Jurkat, Clone E6-1 (cell line): ENCODE measurements at regions not wholly inside any gene's neighbourhood (a gene's known extent, or its start where the extent isn't known, plus 50 kb on each side); places are given as distances from the start of the nearest gene placed in this dataset.
A peak's percentile ranks its signal among the peaks of the same experiment; 100 is the strongest.
"Not testable (repeated sequence)": the region's sequence is repeated elsewhere in the genome, so short reads cannot be mapped to it uniquely, and the experiment has no call there.

ENCODE experiments used
- DNase-seq: peaks from one replicate; pipeline ENCODE4 v3.0.0-alpha.2; 2011; ENCODE audit warnings: low read depth, low spot score
- H3K4me3 ChIP-seq: 2 replicates; pipeline ENCODE4 v1.5.1; 2011; ENCODE audit warnings: mild to moderate bottlenecking, low read length, control low read depth, moderate library complexity

DNA sequence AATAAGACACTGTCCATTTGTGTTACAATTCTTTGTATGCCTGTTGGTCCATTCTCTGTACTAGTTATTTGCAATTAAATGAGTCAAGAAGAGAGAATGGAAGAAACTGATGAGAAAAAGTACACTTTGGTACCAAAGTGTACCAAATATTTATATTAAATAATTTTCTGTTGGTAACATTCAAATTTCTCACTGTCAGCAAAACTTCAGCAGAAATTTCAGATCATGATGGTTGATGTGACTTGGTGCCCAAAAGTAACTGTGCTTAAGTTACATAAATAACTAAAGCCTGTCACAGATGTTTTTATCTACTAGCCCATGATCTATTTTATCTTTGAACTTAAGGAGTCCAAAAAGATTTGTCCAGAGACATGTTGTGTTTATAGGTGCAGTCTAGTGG is 274.4 kb upstream of the CXADR start:
- DNase-seq = no peak
- H3K4me3 ChIP-seq = no peak overlapping the region

DNA sequence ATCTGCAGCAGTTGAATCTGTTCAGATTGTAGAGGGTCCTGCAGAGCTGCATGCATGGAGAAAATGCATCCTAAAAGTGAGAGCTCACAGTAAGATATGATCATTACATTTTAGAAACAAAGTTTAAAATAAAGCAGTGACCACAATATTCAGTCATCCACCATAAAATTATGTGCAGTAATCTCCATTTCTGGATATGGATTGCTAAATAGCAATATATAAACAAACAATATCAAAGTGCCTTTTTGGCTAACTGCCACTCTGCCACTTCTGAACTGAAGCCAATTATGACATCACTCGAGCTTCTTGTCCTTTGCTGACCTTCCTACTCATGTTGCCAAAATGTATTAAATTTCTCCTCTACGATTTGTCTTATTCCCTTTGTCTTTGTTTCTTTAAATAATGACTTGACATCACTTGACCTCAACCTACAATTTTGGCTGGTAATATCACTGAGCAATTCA is 262.0 kb upstream of the CXADR start:
- H3K4me3 ChIP-seq = no peak overlapping the region
- DNase-seq = no peak

DNA sequence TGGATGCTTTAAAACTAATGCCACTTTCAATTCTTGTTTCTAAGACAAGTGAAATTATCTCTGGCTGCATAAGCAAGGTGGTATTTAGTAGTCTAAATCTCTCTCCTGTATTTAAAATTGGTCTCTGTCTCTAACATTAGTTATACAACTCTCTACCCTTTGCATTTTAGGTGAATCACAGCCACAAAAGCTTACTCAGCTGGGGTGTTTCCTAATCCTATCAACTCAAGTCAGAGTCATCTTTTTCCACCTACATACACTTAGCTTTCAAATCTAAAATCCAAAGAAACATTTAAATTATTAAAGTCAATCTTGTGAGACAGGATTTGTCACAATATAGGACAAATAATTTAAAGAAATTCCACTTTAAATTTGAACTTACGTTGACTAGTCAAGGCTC is 255.1 kb upstream of the CXADR start:
- H3K4me3 ChIP-seq = no peak overlapping the region
- DNase-seq = no peak

DNA sequence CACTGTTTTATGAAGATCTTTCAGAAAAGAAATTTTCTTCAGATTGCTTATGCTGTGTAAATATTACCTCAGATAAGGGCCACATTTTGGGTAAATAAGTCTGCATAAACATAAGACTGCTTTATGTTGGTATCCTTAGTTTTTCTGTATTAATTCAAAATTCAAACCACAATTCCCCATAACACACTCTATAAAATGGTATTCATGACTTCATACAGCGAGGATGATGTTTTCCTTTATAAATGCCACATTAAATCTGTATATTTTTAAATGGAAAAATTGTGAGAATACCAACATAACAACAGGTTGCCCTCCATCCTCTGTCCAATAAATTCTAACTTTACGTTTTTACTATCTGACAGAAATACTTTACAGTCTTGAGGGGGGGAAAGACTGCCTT is 248.7 kb upstream of the CXADR start:
- no peak for DNase-seq
- H3K4me3 ChIP-seq = no peak overlapping the region

DNA sequence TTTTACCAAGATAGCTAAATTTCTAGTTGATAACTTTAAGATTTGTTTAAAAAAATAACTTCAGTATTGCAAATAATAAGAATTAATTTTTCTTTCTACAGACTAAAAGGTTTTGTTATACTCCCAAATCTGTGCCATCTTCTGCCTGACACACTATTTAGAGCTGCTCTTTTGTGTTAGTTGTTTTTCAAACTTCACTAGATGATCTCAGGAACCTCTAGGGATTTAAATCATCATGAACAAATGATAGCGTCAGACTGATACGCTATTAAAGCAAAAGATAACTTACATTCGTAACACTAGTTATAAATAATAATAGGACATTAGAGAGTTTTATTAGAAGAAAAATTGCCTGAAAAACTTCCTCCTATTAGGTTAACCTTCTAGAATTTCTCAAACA is 243.1 kb upstream of the CXADR start:
- H3K4me3 ChIP-seq = no peak overlapping the region
- no peak for DNase-seq

DNA sequence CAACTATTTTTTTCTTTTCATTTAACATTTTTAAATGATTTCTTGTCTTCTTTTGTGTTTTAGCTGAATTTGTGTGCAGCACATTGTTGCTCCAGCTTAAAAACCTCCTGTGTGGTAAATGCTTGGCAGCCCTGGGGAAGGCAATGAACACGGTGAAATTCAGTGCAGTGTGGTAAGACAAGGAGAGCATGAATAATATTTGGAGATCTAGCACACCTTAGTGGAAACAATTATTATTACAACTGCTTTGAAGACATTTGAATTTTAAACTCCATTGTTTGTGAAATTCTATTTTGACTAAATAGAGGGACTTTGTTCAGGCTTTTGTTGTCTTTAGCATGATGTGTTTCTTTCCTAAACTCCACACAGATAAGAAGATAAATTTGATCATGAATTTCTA is 242.6 kb upstream of the CXADR start:
- peak; percentile 17 for DNase-seq
- H3K4me3 ChIP-seq = no peak overlapping the region

DNA sequence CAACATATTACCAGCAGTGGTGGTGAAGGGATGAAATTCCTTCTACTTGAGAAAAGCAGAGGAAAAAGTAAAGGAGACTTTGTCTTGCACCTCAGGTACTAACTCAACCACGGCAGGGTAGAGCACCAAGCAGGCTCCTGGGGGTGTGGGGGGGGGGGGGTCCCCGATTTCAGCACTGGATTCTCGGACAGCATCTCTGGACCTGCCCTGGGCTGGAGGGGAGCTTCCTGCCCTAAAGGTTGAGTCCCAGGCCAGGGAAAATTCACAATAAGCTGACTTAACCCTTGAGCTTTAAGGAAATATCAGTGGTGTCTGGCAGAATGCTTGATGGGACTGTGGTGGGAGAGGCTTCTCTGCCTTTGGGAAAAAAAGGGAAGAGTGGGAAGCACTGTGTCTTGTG is 233.2 kb upstream of the CXADR start:
- DNase-seq = no peak
- no peak overlapping the region for H3K4me3 ChIP-seq

DNA sequence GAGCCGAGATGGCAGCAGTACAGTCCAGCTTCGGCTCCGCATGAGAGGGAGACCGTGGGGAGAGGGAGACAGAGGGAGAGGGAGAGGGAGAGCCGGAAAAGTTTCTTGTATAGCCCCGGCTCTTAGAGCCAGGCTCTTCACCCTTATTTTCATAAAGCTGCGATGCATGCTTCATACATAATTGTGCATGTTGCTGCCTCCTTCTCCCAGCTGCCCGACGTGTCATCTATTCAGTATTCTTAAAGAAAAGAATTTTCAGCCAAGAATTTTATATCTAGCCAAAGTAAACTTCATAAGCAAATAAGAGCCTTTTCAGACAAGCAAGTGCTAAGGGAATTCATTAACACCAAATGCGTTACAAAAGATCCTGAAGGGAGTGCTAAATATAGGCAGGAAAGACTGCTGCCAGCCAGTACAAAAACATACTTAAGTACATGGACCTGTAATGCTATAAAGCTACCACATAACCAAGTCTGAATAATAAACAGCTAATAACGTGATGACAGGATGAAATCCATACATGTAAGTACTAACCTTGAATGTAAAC is 219.8 kb upstream of the CXADR start:
- not testable (repeated sequence) for H3K4me3 ChIP-seq, DNase-seq

DNA sequence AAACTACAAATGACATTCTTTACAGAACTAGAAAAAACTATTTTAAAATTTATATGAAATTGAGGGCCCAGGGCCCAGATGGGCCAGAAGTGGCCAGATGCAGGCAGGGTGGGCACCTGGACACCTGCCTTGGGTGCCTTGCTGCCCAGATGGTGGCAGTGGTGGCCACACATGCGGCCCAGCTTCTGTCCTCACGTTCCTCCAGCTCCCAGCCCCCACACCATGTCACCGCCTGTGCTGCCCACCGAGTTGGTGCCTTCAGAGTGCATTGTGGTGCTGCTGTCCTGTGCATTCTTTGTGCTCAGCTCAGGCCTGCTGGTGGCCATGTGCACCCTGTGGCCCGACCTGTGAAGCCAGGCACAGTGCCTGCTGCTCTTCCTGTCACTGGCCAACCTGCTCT is 216.8 kb upstream of the CXADR start:
- no peak for DNase-seq
- no peak overlapping the region for H3K4me3 ChIP-seq

DNA sequence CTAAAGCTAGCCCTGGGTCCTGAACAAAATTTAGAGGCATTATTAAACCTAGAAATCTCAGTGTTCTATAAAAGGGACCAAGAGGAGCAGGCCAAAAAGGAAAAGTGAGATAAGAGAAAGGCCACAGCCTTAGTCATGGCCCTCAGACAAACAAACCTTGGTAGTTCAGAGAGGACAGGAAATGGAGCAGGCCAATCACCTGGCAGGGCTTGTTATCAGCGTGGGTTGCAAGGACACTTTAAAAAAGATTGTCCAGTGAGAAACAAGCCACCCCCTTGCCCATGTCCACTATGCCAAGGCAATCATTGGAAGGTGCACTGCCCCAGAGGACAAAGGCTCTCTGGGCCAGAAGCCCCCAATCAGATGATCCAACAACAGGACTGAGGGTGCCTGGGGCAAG is 213.3 kb upstream of the CXADR start:
- H3K4me3 ChIP-seq, DNase-seq: not testable (repeated sequence)

DNA sequence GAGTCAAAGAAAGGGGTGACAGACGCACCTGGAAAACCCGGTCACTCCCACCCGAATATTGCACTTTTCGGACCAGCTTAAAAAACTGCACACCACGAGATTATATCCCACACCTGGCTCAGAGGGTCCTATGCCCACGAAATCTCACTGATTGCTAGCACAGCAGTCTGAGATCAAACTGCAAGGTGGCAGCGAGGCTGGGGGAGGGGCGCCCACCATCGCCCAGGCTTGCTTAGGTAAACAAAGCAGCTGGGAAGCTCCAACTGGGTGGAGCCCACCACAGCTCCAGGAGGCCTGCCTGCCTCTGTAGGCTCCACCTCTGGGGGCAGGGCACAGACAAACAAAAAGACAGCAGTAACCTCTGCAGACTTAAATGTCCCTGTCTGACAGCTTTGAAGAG is 185.1 kb upstream of the CXADR start:
- not testable (repeated sequence) for DNase-seq, H3K4me3 ChIP-seq

DNA sequence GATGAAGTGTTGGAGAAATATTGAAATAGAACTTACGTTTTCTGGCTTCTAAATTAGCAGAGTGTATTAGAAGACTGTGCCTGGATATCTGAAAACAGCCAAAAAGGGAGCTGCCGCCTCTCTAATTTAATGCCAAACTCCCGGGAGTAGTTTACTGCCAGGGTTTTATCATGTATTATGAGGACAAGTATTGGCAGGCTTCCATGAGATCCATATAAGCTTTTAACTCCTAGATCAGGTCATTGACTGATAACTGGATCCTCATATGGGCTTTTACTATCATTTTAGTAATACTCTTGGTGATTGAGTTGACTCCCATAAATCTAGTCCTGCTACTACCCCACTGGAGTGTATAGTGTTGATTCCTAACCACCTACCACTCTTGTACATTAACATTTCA is 178.4 kb upstream of the CXADR start:
- no peak for DNase-seq
- H3K4me3 ChIP-seq = no peak overlapping the region

DNA sequence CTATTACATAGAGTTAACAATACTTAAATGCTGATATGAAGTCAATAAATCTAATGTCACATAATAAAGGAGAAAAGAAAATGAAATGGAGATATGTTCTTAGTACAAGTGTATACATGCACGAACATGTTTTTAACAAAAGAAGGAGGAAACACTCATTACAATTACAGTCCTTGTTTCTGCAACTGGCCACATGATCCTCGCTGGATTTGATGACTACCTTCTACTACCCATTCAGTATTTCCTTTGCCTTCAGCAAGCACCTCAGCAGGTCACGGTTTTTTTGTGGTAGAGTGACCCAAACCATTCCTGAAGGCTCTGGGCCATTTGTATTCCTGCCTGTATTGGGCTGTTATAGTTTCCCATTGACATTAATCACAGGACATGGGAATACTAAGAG is 172.8 kb upstream of the CXADR start:
- no peak overlapping the region for H3K4me3 ChIP-seq
- no peak for DNase-seq

DNA sequence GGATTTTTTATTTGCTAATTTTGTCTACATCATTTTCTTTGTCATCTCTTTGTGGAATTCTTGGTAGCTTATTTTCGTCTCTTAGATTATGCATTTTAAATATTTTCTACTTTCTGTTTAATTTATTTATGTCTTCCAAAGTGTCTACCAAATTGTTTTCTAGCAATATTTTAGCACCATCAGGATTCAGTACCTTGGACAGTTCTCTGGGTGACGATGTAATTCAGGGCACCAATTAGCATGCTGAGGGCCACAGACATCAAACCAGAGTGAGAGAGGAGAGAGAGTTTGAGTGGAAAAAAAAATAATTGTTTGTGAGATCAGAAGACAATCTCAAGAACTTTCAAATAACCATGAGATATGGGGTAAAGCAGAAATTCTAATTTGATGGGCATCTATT is 169.8 kb upstream of the CXADR start:
- peak; percentile 27 for DNase-seq
- no peak overlapping the region for H3K4me3 ChIP-seq

DNA sequence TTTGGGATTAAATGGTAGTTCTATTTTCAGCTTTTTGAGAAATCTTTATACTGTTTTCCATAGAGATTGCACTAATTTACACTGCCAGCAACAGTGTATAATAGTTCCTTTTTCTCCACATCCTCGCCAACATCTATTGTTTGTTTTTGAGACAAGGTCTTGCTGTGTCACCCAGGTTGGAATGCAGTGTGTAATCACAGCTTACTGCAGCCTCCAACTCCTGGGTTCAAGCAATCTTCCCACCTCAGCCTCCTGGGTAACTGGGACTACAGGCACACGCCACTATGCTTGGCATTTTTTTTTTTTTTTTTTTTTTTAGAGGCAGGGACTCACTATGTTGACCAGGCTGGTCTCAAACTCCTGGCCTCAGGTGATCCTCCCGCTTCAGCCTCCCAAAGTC is 164.5 kb upstream of the CXADR start:
- H3K4me3 ChIP-seq = no peak overlapping the region
- DNase-seq = no peak

DNA sequence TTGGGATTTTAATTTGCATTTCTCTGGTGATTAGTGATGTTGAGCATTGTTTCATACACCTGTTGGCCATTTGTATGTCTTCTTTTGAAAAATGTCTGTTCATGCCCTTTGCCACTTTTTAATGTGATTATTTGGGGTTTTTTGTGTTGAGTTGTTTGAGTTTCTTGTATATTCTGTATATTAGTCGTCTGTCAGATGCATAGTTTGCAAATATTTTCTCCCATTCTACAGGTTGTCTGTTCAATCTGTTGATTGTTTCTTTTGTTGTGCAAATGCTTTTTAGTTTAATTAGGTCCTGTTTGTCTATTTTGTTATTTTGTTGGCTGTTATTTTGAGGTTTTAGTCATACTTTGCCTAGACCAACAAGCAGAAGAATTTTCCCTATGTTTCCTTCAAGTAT is 164.0 kb upstream of the CXADR start:
- no peak overlapping the region for H3K4me3 ChIP-seq
- DNase-seq = no peak

DNA sequence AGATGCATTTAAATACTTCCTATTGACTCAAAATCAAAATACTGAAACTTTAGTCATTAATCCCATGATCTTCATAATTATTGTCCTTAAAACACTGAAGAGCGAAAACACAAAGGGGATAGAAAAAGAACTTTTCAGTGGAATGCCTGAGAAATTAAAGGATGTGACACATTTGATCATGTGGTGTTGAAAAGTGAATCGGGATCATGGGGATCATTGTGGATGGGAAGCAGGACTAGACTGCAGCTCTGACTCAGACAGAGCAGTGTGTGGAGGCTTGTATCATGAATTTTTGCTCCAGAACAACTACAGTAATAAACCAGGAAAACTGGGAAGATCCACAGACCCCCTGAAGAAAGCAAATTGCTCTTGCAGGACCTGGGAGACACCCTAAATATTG is 161.1 kb upstream of the CXADR start:
- DNase-seq = no peak
- no peak overlapping the region for H3K4me3 ChIP-seq

DNA sequence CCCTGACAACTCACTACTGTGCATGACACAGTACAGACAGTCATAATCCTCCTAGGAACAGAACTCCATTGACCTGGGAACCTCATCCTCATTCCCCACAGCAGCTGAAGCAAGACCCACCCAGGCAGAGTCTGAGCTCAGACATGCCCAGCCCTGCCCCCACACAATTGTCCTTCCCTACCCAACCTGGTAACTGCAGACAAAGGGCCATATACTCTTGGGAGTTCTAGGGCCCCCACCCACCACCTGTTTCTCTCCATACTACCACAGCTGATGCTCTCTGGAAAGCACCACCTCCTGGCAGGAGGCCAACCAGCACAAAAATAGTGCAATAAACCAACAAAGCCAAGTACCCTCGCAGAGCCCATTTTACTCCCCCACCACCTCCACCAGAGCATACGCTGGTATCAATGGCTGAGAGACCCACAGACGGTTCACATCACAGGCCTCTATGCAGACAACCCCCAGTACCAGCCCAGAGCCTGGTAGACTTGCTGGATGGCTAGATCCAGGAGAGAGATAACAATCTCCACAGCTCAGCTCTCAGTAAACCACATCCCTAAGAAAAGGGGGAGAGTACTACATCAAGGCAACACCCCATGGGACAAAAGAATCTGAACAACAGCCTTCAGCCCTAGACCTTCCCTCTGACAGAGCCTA is 159.7 kb upstream of the CXADR start:
- DNase-seq = peak; percentile 24
- no peak overlapping the region for H3K4me3 ChIP-seq

DNA sequence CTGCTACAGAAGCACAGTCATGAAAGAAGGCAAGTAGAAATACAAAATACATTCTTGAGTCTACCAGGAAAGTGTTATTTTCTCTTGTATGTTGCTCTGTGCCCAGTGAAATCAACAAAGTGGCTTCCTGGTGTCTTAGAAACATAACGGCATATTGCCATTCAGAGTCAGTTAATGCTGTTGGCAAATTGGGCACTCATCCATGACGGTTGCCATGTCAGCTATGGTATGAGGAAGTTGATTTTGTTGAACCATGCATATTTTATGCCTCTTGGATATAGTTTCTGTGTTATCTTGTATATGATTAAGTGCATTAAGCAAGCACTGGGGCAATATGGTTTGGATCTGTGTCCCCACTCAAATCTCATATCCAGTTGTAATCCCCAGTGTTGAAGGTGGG is 153.1 kb upstream of the CXADR start:
- DNase-seq = no peak
- H3K4me3 ChIP-seq = no peak overlapping the region

DNA sequence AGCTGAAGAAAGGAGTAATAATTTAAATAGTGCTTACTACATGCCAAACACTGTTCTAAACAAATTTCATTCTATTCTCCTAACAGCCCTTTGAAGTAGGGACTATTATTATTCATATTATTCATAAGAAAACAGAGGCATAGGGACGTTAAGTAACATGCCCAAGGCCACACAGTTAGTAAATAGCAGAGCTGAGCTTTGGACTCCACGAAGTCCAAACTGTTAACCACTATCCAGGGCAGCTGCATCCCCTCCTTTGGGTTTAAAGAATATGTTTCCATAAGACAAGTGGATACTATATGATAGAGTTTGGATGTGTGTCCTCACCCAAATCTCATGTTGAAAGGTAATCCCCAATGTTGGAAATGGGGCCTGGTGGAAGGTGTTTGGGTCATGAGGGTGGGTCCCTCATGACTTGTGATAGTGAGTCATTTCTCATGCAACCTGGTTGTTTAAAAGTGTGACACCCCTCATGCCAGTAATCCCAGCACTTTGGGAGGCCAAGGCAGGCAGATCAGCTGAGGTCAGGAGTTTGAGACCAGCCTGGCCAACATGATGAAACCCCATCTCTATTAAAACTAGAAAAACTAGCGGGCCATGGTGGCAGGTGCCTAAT is 144.0 kb upstream of the CXADR start:
- DNase-seq = no peak
- H3K4me3 ChIP-seq = no peak overlapping the region

DNA sequence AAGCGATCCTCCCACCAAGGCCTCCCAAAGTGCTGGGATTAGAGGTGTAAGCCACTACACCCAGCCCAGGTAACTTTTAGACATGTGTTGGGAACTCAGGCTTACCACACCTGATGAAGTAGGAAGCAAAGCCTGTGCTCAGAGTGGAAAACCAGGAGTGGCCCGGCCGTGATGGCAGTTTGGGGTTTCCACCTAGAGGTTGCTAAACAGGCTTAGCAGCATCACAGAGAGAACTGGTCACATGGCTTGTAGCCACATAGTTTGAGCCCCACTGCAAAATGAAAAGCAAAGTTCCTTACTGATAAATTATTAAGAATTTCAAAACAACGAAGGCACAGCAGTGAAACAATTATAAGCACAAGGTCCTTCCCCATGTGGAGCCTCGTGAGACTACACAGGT is 142.6 kb upstream of the CXADR start:
- no peak overlapping the region for H3K4me3 ChIP-seq
- no peak for DNase-seq
